HG02642 (cell line): ENCODE measurements at regions not wholly inside any gene's neighbourhood (a gene's known extent, or its start where the extent isn't known, plus 50 kb on each side); places are given as distances from the start of the nearest gene placed in this dataset.

Experiments used
- ATAC-seq: cut with Tn5 transposase; IDR thresholded peaks from one replicate; pipeline ENCODE4 v1.9.1; 2021; ENCODE audit warnings: mild to moderate bottlenecking; ENCODE audit not compliant: unreplicated experiment, poor library complexity

DNA sequence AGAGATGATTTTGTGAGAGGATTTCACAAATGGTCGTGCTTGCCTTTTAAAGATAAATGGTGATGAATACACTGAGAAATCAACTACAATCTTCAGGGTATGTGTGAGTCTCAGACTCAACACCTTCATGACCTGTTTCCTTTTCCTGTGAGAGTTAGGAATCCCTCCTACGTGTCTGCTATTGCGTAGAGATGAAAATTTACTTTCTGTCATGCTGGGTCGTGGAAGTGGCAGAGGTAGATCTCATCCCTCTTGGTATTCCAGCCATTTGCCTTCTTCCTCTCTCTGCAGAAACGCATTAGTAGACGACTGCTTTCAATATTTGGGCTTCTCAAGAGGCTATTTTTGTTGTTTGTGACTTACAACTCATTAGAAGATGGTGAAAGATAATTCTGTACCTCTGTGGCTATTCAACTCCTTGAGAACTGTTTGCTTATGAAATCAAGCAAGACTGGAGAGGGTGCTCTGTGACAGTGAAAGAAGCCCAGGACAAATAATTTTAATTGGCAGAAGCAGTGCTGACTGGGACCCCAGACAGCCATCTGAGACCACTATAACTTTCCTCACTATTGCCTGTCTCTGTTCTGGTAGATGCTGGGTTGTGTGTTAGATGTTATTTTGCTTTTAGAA lies 233.1 kb downstream of the LACC1 start:
- no peak for ATAC-seq

DNA sequence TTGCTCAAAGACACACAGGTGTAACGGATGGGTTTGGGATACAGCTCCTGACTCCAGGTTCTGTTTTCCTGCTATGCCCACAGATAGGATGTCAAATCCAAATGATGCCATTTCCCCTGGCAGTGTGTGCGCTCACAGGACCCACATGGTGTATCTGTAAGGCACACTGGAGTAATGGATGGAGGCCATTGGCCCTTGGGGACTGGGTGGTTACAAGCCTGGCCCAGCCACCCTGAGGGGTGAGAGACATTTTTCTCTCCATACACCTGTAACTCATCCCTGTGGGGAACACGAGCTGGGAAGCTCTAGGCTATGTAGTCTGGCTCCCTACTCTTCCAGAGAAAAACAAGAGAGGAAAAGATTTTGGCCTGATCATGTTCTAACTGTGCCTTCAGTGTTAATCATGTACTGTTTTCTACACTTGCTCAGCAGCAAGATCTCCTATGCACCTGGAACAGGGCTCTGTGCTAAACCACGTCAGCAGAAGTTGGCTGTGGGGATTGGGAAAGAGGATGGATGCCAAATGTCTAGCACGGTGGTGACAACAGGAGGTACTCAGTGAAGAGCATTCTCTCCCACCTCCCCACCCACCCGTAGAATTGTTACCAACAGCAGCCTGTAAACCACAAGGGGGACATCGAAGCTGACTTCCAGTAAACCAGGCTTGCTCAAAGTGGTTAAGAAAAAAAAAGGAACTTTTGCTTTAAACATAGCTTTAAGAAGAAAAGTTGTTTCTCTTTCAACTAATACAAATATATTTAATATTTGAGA lies 237.0 kb downstream of the LACC1 start:
- no peak for ATAC-seq

DNA sequence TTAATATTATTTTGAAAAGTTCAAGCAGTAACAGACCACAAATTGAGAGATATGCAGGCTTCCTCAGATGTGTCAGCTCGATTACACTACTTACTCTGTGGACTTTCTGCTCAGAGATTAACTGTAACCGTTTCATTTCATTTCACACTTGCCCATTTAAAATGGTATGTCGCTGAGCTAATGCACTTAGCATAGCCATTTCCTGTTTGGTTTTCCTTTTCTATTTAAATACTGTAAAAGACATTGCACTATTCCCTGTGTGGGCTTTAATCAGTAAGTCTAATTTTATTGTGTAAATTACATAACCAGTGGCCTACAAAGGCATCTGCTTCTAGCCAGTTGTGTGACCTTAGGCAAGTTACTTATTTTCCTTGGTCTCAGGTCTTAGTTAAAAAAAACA lies 237.6 kb downstream of the LACC1 start:
- ATAC-seq = no peak

DNA sequence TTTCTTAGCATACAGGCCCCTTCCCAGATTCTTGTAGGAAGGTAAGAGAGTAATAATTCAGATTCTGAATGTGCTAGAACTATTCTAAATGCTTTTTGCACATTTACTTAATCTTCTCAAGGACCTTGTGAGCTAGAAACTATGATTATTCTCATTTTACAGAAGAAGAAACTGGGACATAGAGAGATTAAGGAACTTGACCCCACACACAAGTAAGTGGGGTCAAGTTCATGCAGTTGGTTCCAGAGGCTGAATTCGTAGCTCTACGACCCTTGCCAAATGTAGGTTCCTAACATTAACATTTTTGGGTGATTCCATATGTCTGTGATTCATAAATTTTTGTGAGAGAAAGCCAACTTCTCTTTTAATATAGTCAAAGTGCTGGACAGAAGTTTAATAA lies 238.1 kb downstream of the LACC1 start:
- ATAC-seq = no peak

DNA sequence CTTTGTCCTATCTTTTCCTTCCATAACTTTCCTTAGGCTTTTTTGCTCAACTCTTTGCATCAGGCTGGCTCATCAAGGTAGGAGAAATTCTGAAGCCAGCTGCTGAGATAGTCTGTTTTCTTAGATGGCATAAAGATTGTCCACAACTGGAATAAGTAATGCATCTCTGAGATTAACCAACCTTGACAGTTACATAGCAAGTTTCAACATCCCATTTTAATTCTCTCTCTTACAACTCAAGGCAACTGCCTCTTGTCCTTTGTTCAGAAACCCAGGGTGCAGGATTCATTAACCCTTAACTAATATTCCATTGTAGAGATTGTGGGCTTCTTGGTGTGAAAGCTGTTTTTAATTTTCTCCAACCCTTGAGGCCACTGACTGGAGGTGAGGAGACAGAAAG lies 239.2 kb downstream of the LACC1 start:
- no peak for ATAC-seq

DNA sequence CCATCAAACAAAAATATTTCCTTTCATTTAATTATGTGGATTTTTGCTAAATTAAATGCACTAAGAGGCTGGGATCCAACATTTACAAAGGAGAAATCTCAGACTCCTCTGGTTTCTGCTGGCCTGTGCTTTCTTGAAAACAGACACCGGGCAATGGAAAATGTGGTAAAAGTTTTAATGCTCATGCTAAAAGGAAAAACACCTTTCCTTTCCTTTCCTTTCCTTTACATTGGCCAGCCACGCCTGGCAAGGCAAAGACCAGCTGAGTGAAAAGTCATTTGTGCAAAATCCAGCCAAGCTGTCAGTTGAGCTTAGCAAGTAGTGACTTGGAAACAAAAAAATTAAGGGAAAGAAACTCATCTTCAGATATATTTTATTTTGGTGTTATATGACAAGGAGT lies 240.3 kb downstream of the LACC1 start:
- ATAC-seq = no peak

DNA sequence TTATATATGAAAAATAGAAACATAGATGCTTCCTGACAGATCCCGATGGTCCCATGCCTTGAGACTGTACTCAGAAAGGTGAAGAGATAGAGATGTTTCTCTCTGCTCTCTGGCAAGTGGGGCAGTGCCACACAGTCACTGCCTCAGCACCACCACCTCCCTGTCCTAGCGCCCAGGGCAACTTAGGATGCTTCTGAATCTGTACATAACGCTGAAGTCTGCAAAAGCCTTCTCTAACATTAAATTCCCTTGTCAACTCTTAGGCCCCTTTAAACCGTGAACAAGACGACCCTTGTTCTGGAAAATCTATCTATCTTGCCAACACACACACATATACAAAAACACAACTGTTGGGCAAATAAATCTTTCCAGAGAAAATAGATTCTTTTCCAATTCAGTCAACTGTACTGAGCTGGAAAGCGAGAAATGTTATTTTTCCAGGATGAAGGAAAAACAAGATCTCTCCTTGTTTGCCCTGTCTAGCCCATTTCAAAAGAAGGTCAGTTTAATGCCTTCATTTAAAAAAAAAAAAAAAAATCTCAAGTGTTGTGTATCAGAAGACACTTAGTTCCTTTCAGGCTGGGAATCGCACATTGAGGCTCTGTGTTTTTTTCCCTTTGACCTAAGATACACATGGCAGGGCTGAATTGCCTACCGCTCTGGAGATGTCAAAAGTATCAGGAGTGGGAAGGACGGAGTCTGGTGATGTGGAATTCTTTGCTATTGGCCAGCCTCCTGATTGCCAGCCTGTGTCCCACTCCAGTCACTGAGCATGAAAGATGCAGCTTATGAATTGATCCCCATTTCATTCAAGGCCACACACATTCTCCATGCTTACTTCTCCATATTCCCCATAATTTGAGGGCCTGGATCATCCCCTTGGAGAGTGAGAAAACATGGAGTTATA lies 241.4 kb downstream of the LACC1 start:
- ATAC-seq = no peak

DNA sequence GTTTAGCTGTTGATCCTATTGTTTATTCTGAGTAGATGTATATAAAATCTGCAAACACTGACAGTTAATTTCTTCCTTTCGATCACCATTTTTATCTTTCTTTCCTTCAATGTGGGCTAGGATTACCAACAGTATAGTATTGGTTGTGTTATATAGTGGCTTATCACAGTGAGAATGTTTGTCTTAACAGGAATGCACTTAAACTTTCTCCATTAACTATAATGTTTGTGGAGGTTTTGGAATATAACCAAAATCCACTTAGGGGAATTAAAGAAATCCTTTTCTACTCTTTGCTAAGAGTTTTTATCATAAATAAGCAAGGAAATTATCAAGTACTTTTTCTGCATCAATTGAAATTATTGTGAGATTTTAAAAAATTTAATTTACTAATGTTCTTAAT lies 244.6 kb downstream of the LACC1 start:
- ATAC-seq = no peak

DNA sequence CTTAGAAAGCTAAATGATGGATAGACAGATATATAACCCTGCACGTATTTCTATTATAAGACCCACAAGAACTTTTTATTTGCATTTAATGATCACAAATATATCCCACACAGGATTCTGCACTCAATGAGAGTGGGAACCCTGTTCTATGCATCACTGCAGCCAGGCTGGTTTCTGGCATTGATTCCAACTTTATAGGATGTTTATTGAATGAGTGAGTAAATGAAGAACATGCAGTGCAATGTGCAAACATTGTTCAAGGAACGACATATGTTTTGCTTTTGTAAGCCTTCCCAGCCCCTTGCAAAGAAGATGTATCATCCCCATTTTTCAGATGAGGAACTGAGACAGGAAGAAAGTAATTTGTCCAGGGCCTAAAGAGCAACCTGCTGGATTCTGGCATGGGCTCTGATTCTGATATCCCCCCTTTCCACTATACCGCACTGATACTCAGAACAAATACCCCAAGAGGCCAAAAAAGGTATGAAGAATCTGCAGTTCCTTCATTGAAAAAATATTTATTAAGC lies 246.3 kb downstream of the LACC1 start:
- ATAC-seq = no peak

DNA sequence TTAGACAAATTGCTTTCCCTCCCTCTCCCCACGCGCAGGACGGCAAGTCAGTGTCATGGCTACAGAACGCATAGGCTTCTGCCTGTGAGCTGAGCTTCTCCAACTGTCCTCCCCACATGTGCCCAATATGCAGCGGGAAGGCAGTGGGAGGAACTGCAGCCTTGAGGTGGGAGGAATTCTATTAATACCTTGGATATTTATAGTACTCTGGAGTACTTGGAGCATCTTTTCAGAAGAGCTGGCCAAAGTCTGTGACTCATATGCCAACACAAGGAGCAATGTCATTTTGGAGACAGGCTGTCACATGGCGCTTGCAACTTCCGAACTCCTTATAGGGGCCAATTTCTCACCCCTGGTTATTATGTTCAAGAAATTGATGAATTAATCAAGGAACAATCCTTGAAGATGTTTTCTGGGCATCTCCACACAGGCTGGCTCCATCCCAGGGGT lies 245.0 kb upstream of the SERP2 start:
- ATAC-seq = no peak

DNA sequence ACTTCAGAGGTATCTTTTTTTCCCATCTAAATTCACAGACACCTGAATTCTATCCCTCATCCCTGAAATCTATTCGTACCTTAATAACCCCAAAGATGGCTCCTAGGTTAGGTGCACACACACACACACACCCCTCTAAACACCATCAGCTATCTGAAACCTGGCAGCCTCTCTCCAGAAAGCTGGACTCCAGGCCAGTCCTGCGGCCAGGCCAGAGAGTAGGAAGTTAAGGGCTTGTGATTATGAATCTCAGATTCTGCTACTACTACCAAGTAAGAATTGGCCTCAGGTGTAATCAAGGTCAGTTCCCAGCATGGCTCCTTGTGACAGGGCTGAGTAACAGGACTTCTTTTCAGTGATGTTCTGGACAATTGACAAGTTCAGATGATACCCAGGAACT lies 244.2 kb upstream of the SERP2 start:
- no peak for ATAC-seq

DNA sequence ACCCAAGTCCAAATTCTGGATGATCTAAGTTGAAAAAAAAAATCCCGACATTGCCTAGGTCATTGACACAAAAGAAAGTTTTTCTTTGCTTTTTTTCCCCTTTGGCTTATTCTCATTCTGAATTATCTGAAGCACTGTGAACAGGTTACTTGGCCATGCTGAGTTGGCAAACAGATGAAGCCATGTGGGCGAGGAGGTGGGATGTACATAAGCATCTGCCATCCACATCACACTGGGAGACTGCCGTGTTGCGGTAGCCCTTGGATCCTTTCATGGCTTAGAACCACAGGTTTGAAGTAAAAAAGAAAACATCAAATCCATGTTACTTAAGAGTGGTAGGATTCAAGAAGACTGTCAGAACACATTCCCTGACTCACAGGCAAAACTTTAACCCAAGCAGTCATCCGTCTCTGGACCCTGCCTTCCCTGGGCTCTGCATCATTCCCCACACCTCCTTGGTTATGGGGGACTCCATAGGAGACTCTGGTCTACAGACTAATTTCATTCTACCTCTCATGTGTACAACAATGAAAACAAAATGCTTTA lies 242.5 kb upstream of the SERP2 start:
- no peak for ATAC-seq

DNA sequence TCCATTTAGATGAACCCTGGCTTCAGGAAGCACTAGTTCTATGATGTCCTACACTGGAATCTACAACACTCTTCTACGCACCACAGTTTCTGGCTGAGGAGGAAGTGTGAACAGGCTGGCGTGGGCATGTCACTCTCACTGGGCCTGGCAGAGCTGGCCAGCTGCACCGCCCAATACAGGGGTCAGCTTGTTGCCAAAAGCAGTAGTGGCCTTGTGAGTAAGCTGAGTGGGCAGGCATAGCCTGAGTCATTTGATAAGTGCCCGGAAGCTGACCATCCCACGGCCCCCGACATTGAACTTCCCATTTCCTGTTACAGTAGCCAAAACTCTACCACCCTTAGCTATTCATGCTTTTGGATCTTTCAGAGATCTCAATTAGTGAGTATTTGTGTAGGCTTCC lies 240.9 kb upstream of the SERP2 start:
- no peak for ATAC-seq

DNA sequence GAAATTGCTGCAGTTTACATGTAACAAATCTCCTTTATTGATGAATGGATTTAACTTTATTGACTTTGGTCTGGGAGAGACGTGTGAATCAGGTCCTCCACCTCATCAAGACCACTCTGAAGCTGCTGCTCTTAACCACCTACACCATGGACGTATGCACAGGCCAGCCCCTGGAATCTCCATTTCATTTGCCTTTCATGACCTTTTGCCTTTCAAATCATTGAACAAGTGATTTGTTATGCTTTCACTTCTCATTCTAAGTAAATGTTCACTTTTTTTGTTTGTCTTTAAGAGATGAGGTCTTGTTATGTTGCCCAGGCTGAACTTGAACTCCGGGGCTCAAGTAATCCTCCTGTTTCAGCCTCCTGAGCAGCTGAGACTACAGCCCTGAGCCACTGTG lies 240.0 kb upstream of the SERP2 start:
- no peak for ATAC-seq

DNA sequence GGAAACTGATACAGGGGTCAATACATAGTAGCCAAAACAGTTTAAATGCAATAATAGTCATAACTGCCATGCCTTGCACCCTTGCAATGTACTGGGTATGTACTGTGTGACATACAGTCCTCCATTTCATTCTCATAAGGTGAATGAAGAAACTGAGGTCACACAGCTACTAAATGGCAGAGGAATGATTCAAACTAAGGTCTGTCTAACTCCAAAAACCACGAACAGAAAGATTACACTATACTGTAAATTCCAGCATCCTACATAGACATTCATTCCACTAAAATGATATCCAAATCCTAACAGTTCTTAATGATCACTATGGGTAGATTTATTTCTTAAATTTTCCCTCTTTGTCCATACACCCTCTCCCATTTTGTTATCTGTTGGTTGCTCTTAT lies 238.1 kb upstream of the SERP2 start:
- no peak for ATAC-seq

DNA sequence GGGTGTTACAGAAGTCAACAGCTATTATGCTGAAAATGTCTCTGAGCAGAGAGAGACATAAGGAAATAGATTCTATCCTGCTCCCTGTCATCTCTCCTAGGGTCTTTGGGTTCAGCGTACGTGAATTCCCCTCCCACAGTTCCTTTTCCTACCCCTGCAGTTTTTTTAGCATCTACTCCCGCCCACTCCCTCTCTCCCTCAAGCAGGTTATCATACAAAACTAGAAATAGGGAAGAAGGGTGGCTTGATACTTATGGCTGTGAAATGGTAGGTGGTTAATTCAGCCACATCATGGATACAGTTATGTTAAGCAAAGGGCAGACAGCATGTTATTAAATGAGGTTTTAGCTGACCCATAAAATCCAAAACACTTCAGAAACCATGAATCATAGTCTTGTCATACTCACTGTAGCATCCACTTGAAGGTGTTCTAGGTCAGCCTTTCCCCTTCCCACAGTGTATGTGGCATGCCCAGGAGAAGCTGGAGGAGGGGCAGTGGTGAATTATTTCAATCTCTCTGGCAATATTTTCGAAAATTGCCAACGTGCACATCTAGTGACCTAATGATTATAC lies 236.8 kb upstream of the SERP2 start:
- no peak for ATAC-seq

DNA sequence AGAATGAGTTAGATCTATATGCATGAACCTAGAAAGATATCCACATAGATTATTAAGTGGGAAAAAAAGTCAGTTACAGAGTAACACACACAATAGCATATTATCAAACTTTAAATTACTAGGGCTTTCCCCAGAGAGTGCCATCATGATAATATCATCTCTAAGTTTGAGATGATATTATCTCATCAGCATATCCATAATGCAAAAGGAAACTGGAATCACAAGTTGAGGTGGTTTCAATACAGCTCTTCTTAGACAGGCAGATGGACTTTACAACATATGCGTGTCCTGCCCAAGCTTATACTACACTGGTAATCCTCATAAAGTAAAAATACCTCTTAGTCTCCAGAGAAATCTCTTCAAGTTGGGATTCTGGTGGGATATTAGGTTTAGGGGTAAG lies 236.2 kb upstream of the SERP2 start:
- no peak for ATAC-seq

DNA sequence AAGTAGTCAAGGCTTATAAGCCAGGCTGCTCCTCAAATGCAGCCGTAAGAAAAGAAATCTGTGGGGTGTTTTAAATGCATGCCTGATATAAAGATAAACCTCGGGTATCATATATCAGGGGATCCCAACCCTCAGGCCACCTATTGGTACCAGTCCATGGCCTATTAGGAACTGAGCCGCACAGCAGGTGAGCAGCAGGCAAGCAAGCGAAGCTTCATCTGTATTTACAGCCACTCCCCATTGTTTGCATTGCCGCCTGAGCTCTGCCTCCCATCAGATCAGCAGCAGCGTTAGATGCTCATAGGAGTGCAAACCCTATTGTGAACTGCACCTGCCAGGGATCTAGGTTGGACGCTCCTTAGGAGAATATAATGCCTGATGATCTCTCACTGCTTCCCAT lies 233.5 kb upstream of the SERP2 start:
- no peak for ATAC-seq

DNA sequence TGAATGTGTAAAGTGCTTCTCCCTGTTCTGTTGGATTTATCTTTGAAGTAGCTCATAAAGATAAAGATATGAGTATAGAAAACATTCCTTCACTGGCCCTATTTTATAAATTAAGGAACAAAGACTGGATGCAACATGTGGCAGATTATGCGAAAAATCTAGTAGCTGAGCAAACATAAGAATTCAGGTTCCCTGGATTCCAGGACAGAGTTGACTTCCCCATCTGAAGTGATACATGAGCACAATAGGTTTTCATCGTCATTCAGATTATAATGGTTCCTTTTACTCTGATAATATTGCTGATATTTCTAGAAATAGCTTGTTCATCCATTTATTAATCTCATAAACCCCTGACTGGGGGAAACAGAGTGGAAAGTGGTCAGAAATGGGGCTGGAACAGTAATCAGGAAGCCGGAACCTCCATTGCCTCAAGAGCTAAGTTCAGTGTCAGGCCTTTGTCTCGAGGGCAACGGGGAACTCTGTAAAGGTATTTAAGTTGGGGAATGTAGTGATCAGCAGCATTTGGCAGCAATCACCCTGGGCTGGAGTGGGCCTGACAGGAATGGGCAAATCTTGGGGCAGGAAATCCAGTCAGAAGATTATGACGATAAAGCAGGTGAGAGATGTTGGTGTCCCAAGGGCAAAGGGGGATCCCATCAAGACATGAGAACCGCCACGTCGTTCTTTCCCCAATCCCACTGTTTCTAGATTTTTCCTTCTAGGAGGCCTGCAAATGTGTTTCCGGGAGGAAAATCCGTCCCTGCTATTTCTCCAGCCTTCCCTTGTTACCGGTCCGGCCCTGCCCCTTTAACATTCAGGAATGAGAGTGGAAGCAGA lies 232.5 kb upstream of the SERP2 start:
- no peak for ATAC-seq
